Kidney (tissue), 13 donors: ENCODE measurements at regions not wholly inside any gene's neighbourhood (a gene's known extent, or its start where the extent isn't known, plus 50 kb on each side); places are given as distances from the start of the nearest gene placed in this dataset.

Experiments used
- DNase-seq, 5 donors: peaks; one replicate each; pipeline ENCODE4 v3.0.0-alpha.2; 2013 to 2020
- FAIRE-seq: peaks from 2 replicates; lab custom pipeline; 2012; peaks lifted over from hg19 to GRCh38; lab: Jason Lieb, UNC
- H3K27ac ChIP-seq, 2 donors: one replicate each; pipeline ENCODE4 v1.7.0; 2013; ENCODE audit warnings: low read depth in 2 of 2, low read length in 2 of 2, inconsistent platforms in 1 of 2
- H3K27me3 ChIP-seq: one replicate; pipeline ENCODE4 v1.7.1; 2013; ENCODE audit warnings: low read length, inconsistent platforms; ENCODE audit not compliant: control insufficient read depth, insufficient read depth
- H3K36me3 ChIP-seq, 3 donors: one replicate each; pipeline versions ENCODE4 v1.7.0 to v1.7.1; 2013; ENCODE audit warnings: low read length in 3 of 3, control low read depth in 1 of 3, inconsistent platforms in 1 of 3; ENCODE audit not compliant: insufficient read depth in 3 of 3, control insufficient read depth in 2 of 3
- H3K4me1 ChIP-seq, 3 donors: one replicate each; pipeline versions ENCODE4 v1.7.0 to v1.7.1; 2013; ENCODE audit warnings: low read length in 3 of 3, inconsistent platforms in 1 of 3, low read depth in 1 of 3; ENCODE audit not compliant: control insufficient read depth in 2 of 3, insufficient read depth in 2 of 3
- H3K4me3 ChIP-seq, 3 donors: one replicate each; pipeline versions ENCODE4 v1.7.0 to v1.8.1; 2013; ENCODE audit warnings: low read length in 3 of 3, control low read depth in 1 of 3, inconsistent platforms in 1 of 3
- H3K9ac ChIP-seq, 3 donors: one replicate each; pipeline versions ENCODE4 v1.7.0 to v1.7.1; 2013; ENCODE audit warnings: low read length in 3 of 3, control low read depth in 1 of 3, inconsistent platforms in 1 of 3
- H3K9me3 ChIP-seq, 3 donors: one replicate each; pipeline versions ENCODE4 v1.7.0 to v1.7.1; 2013; ENCODE audit warnings: low read length in 3 of 3, control low read depth in 1 of 3, inconsistent platforms in 1 of 3; ENCODE audit not compliant: control insufficient read depth in 2 of 3, insufficient read depth in 1 of 3
- CTCF ChIP-seq: IDR thresholded peaks from 3 replicates; pipeline ENCODE4 v1.5.1; 2012; ENCODE audit warnings: mild to moderate bottlenecking, moderate library complexity, borderline replicate concordance; ENCODE audit not compliant: insufficient read depth; ENCODE audit errors: extremely low read depth
- intact Hi-C: fragments of 100-400 bp; cut with DNase I; formaldehyde crosslinking; loops from one replicate; pipeline ENCODE4 v1.11.1; 2022
- donor health status: control.
- donor health status: control.
- donor health status: control.
- donor health status: control.
- donor health status: control.
- donor health status: DM: yes; HTN: yes; CAD: no.
- donor health status: Normal renal cell carcinoma (clear cell type).

- Histone ChIP-seq H3K4me3 (no peak overlapping the region), H3K36me3 (peaks cover 0 to 3% (median 0%) of the 10 kb centered on the region in 3 donors), H3K27me3 (no peaks in the 10 kb centered on the region), H3K9ac (no peak overlapping the region), H3K27ac (no peak overlapping the region), H3K4me1 (no peaks in the 10 kb centered on the region), H3K9me3 (no peaks in the 10 kb centered on the region)
- intact Hi-C loops: no loop called here
- FAIRE-seq: no peak
- no peak for TF ChIP-seq CTCF
- no peak for DNase-seq
Observed at GRCh38 chr20:52071136-52071535, 120.4 kb downstream of the ZFP64 start.

- no peaks in the 10 kb centered on the region for H3K4me1 ChIP-seq
- no peak overlapping the region for H3K4me3 ChIP-seq
- DNase-seq (no peak), FAIRE-seq (no peak)
- intact Hi-C loops: no loop called here
- no peaks in the 10 kb centered on the region for H3K36me3 ChIP-seq
- no peak for TF ChIP-seq CTCF
- H3K27me3 ChIP-seq: no peaks in the 10 kb centered on the region
- no peak overlapping the region for H3K27ac ChIP-seq
- H3K9me3 ChIP-seq: no peaks in the 10 kb centered on the region
- H3K9ac ChIP-seq: no peak overlapping the region
Observed at GRCh38 chr20:52064931-52065330, 126.6 kb downstream of the ZFP64 start.

- intact Hi-C loops: no loop called here
- no peak overlapping the region for H3K9ac ChIP-seq
- no peak for TF ChIP-seq CTCF
Observed at GRCh38 chr20:52062452-52063209, 128.9 kb downstream of the ZFP64 start.

More at GRCh38 chr20:52062452-52063209, 128.9 kb downstream of the ZFP64 start:
- DNase-seq (no peak), FAIRE-seq (no peak)
- no peaks in the 10 kb centered on the region for H3K36me3 ChIP-seq
- no peak overlapping the region for H3K27ac ChIP-seq
- H3K27me3 ChIP-seq: no peaks in the 10 kb centered on the region
- no peaks in the 10 kb centered on the region for H3K4me1 ChIP-seq
- no peaks in the 10 kb centered on the region for H3K9me3 ChIP-seq
- no peak overlapping the region for H3K4me3 ChIP-seq
